NOMO-1 (cell line): ENCODE measurements at regions not wholly inside any gene's neighbourhood (a gene's known extent, or its start where the extent isn't known, plus 50 kb on each side); places are given as distances from the start of the nearest gene placed in this dataset.
"Not testable (repeated sequence)": the region's sequence is repeated elsewhere in the genome, so short reads cannot be mapped to it uniquely, and the experiment has no call there.

Source experiments
- DNase-seq, 2 experiments: peaks; one replicate each; lab custom pipeline; 2025; ENCODE audit not compliant: unreplicated experiment in 2 of 2; lab: John Stamatoyannopoulos, UW

DNA sequence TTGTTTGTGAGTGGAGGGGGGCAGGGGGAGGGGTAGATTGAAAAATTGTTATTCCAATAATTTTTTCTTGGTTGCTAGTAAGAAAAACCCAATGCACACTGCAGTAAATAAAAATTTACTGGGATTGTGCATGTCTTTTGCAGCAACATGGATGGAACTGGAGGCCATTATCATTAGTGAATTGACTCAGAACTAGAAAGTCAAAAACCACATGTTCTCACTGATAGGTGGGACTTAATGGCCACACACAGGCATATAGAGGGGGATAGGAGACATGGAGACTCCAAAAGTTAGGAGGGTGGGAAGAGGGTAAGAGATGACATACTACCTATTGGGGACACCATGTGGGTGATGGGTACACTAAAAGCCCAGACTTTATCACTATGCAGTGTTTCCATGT is 67.2 kb downstream of the BUB3 start:
- DNase-seq: no peak

DNA sequence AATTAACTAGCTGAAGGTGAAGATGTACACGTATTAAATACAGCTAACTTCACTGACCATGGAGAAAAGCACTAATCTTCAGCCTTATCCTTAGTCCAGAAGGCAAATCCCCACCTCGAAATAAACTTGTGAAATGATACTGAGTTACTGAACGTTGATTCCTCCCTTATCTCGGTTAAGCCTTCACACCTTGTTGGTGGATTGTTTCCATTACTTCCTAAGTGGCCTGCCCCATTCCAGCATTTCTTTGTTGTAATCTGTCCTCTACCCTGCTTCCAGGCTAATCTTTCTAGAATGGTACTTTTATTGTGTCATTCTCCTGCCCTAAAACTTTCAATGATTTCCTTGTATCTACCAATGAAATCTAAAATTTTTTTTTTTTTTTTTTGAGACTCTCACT is 68.6 kb downstream of the BUB3 start:
- no peak for DNase-seq

DNA sequence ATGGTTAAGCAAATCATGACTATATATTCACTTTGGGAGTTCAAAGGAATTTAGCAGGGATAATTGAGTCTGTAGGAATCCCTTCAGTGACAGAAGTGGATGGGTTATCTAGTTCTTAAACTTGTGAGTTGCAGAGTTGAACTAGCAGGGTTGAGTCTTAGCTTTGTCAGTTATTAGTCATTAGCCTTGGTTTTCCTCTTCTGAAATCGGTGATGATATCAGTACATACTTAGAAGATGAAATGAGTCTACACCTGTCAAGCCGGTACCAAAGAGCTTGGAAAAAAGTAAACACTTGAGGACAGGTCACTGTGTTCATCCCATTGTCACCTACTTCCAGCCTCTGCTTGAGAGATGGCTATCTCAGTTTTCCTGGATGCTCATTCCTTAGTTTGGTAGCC is 73.5 kb downstream of the BUB3 start:
- no peak for DNase-seq

DNA sequence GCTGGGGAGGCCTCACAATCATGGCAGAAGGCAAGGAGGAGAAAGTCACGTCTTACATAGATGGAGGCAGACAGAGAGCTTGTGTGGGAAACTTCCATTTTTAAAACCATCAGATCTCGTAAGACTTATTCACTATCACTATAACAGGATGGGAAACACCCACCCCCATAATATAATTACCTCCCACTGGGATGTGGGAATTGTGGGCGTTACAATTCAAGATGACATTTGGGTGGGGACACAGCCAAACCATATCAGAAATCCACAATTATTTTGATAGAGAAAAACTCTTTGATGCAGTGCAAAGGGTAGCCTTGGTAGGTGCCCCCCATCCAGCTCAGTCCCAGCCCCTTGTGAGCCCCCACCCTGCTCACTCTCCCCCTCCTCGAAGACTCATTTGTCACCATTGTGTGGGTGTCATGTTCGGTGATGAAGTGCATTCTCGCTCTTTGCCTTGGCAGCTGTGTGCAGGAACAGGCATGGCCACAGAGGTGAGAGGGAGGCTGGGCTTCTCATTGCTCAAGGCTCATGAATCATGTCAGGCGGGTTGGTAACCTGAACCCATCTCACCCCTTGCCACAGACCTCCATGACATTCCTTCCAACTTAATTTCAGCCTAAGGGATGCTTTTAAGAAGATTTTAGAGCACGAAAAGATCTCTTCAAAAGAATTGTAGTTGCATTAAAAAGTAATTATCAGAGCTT is 75.9 kb downstream of the BUB3 start:
- no peak for DNase-seq

DNA sequence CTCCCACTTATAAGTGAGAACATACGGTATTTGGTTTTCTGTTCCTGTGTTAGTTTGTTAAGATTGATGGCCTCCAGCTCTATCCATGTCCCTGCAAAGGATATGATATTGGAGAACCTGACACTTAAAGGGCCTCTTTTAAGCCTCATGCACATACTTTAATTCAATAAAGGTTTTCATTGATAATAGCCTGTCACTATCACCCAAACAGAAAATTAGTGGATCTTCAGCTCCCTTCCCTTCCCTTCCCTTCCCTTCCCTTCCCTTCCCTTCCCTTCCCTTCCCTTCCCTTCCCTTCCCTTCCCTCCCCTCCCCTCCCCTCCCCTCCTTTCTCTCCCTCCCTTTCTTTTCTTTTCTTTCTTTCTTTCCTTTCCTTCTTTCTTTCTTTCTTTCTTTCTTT is 78.7 kb downstream of the BUB3 start:
- DNase-seq: not testable (repeated sequence)

DNA sequence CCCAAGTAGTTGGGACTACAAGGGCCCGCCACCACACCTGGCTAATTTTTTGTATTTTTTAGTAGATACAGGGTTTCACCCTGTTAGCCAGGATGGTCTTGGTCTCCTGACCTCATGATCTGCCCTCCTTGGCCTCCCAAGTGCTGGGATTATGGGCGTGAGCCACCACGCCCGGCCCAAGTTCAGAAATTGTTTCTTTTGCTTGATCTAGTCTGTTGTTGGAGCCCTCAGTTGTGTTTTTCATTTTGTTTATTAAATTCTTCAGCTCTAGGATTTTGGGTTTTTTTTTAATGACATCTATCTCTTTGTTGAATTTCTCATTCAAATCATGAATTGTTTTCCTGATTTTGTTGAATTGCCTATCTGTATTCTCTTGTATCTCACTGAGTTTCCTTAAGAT is 80.8 kb downstream of the BUB3 start:
- not testable (repeated sequence) for DNase-seq

DNA sequence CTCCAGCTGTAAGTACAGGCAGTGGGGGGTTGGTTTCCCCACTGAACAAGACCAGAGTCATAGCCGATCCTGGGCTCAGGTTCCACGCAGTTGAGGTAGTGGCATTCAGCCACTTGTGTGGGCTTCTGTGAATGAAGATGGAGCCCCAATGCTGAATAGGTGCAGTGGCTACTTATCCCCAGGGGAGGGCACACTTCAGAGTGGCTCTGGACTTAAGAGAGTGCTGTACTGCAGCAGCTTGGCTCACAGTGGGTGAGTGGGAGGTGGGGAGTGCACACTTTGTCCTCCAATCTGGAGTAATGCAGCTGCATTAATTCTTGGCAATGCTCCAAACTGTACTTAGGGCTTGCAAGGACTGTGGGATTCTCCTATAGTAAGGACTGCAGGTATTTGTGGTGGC is 81.9 kb downstream of the BUB3 start:
- no peak for DNase-seq

DNA sequence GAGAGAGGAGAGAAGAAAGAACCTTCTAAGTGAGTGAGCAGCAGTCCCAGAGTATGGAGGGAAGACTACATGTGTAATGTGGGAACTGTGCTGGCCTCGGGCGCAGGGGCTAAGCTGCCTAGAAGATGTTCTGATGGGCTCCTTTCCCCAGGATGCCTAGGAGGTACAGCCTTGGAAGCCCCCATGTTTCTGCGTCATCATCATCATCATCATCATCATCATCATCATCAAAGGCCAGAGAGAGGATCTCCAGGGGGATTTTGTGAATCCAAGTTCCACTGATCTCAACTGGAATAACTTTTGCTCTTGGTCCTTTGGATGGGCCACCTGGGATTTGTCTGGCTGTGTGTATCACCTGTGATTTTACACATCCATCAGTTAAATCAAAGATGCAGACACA is 86.0 kb downstream of the BUB3 start:
- DNase-seq: no peak

DNA sequence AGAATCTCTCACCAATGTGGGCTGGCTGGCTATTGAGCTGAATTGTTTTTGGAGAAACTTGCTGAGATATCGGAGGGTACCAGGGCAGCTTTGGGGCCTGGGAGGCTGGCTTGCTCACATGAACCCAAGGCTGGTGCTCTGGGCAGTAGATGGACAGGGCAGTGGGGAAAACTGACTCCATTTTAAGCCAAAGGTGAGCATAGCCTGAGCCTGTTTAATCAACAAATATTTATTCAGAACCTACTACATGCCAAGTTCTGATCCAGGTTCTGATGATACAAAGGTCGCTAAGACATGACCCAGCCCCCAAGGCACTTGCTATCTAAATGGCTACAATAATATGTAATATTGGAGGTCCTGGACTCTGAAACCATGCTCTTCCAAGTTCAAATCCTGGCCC is 86.6 kb downstream of the BUB3 start:
- no peak for DNase-seq

DNA sequence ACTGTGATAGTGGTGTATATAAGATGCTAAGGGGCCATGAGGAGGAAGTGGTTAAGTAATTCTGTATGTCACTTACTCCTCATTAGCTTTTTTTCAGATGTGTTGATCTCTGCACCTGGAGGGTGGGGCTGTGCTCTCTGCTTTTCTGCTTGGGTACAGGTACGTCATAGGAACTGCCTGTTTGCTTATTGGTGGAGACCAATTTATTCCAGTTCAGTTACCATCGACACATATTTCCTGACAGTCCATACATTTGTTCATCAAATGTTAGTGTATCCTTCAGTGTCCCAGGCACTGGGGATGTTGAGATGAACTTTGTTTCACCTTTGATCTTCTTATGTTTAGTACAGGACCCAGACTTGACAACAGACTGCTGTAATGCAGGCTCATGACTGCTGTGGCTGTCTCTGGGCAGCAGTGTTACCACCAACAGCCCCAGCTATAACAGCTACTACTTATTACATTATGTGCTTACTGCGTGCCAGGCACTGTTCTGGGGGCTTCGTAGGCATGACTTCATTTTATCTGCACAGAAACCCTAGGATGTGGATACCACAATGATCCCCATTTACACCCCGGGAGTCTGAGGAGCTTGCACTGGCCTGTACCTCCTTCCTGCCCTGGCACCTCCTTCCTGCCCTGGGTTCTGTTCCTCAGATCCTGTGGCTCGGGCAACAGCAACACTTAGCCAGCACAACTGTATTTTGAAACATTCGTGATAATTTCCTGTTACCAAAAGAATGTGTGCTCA is 87.4 kb downstream of the BUB3 start:
- peak; percentile 31 to 58 for DNase-seq

DNA sequence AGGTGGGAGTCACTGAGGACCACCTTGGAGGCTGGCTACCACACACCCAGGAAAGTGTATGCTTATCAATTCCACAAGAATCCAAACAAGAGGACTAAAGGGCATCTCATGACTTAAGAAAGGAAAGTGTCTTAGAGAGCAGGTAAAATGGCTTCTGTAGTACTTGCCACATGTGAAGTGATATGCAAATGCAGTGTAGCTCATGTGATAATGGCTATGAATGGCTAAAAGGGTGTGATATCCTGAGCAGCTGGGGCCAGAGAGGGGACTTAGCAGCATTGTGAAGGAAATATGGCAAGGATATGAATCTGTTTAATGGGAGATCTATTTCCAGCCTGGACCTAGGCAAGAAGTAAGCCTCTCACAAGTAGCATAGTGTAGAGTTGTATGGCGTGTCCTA is 90.5 kb downstream of the BUB3 start:
- no peak for DNase-seq

DNA sequence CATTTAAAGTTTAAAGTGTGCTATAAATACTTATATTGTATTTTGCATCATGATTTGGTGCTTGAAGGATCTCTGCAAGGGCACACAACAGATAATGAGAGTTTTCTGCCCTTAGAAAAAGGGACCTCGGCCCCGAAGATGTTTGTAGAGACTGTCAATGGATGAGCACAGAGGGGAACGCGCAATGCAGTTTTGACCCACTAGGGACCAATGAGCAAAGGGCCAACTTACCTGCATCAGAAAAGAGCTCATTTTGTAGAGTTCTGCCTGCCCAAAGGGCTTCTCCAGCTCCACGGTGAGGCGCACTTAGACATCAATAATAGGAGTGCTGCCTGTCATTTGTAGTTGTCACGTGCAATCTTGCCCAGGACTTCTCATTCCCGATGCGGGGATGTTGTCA is 91.1 kb downstream of the BUB3 start:
- no peak for DNase-seq

DNA sequence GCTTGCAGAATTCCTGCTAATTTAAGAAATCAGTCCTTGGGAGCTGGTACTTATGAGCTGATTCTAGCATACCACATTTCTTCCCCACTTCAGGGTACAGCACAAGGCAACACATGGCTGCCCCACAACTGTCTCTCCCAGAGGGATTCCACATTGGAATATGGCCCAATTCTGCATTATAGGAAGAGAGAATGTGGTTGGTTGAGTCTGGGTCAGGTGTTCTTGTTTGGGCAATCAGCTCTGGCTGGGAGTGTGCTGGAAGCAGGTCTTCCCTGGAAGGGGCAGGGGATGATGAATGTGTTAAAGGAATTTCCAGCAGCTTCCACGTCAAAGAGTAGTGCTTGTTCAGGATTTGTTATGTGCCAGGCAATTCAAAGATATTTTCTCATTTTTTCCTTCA is 95.7 kb downstream of the BUB3 start:
- no peak for DNase-seq

DNA sequence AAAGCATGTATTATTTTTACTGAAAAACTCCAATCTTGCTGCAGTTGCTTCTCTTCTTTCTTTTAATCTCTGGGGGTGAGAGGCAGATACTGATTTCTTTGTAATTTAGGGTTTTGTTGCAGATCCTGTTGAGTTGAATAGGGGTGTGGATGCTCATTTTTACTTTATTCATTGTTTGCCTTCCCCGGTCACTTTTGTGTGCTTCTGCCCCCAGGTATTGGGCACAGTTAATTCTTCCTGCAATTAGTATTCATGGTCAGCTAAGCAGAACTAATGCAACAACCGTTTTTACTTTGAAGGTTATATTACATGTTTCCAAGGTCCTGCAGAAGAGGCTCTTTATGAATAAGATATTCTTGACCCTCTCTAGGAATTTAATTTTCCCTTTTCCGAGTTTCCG is 96.4 kb downstream of the BUB3 start:
- DNase-seq: no peak

DNA sequence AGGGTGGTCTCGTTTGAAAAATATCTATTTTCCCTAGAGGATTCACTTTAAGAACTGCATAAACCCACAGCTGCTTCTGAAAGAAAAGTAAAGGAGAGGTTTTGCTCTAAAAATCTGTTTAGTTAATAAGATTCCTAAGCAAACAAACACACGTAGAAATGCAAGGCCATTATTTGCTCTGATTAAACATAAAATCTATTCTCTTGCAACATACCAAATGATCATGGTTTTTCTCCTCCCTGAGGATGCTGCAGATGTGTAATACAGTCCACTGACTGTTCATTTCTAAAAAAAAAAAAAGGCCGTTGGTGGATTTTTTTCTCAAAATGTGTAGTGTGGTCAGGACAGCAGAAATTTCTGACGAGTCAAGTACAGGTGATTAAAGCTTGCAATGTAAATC is 98.6 kb downstream of the BUB3 start:
- DNase-seq: no peak

DNA sequence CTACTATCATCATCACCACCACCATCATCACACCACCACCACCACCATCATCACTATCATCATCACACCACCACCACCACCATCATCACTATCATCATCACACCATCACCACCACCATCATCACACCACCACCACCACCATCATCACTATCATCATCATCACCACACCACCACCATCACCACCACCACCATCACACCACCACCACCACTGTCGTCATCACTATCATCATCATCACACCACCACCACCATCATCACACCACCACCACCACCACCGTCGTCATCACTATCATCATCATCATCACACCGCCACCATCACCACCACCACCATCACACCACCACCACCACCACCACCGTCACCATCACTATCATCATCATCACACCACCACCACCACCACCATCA is 100.1 kb downstream of the BUB3 start:
- DNase-seq: not testable (repeated sequence)

DNA sequence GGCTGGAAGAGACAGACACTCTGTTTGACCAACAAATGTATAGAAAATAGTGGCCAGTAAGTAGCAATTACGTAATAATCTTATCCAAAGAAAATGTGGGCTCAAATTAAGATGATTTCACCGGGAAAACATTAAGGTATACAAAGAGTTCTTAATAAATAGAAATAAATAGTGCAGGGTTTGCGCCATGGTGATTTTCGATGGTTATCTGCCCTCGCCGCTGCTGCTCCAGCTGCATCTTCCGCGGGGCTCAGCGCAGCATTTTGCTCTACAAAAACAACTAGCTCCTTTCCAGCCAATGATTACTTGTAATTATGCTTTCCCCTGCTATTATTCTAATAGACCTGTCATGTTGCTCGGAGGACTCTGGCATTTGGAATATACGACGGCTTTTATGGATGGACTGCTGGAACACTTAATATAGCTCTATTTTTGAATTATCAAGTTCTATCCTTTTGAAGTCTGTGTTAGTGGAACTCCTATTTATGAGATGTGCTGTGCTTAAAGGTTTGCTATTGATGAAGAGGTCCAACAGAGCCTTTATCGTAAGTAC is 103.8 kb downstream of the BUB3 start:
- DNase-seq: no peak

DNA sequence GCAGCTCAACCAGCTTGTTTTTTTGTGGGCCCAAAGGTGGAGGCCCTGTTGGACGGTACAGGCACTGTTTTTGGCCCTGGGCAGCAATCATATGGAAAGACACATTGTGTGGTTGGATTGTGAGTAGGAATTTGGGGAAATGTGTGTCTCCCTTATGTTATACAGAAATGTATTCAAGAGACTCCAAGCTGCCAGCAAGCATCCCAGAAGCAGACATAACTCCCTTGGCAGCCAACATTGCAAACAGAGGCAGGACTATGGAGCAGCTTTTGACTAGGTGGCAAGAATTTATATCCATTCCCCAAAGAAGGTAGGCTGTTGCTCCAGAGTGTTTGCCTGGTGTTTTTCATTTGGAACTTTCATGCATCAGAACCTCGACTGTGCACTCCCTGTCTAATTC is 104.9 kb downstream of the BUB3 start:
- DNase-seq: no peak

DNA sequence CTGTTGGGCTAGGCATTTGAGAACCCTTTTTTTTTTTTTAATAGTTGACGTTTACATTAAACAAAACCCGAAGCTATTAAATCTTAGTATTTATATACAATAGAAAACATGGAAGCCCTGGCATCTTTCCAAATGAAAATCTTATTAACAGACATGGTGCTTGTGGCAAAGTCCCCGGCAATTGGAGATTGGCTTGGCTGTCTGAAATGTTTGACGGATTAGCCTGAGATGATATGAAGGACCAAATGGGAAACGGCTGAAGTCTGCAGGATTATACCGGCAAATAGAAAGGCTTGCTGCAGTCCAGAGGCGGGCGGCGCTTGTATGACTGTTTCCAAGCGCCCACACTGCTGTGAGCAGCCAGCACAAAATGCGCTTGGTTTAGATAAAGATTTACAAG is 105.6 kb downstream of the BUB3 start:
- no peak for DNase-seq

DNA sequence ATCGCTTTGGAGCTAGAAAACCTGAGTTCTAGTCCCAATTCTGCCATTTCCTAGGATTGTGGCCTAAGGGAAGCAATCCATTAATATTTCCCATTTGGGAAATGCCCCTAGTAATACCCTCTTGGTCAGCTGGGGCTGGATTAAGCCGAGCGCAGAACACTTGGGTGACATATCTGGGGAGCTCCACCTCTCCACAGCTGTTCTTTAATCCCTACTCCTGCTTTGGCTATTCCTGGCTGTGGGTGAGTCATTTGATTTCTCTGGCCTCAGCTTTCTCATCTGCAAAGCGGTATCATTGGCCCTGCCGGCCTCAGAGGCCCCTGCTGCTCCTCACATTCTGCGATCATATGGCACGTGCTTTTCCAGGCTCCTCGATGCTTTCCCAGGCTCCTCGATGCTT is 108.3 kb downstream of the BUB3 start:
- no peak for DNase-seq

DNA sequence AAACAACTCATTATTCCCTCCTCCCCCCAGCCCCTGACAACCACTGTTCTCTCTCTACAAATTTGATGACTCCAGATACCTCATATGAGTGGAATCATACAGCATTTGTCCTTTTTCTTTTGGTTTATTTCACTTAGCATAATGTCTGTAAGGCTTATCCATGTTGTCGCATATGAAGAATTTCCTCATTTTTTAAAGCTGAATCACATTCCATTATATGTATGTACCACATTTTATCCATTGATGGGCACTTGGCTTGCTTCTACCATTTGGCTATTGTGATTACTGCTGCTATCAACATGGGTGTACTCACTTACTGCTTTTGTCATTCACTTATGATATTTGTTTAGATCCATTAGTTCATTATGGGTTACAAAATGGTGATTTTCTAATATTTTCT is 112.8 kb downstream of the BUB3 start:
- no peak for DNase-seq

DNA sequence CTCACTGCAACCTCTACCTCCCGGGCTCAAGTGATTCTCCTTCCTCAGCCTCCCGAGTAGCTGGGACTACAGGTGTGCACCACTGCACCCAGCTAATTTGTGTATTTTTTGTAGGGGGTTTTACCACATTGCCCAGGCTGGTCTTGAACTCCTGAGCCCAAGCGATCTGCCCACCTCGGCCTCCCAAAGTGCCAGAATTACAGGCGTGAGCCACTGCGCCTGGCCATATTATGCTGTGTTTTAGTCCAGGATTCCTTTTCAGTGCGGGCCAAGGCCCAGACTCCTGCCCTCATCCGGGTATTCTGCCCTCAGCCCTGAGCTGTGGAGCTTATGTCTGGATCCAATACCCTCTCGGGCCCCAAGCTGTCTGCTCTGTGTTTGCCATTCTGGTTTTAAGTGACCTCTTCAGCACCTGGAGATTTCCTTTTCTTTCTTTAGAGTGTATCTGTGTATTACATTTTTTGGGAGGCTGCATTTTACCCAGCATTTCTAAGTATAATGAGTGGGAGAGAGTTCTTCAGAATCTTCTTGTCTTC is 114.9 kb downstream of the BUB3 start:
- DNase-seq: no peak
